ENCODE measurements at regions not wholly inside any gene's neighbourhood (a gene's known extent, or its start where the extent isn't known, plus 50 kb on each side); places are given as distances from the start of the nearest gene placed in this dataset.

GRCh38 chr21:40952551-40953323, 105.8 kb upstream of the DSCAM start:
- Histone ChIP-seq H3K9me3 (no peaks in the 10 kb centered on the region), H3K27me3 (no peaks in the 10 kb centered on the region), H3K27ac (no peak overlapping the region), H3K4me3 (no peak overlapping the region), H3K36me3 (no peaks in the 10 kb centered on the region), H3K4me1 (no peaks in the 10 kb centered on the region)
- intact Hi-C loops (cut with DNase I; ENCODE audit: low total_unique reads) = no loop called here
- WGBS, 5 donors = 81 to 88% (median 87%) methylated on average over 6 of the region's 6 CpGs
- no peak for DNase-seq
- TF ChIP-seq POLR2A (IDR thresholded peaks at IDR 0.05) = no peak
- TF ChIP-seq EP300 (IDR thresholded peaks at IDR 0.05) = no peak
- no peak for TF ChIP-seq POLR2AphosphoS5 (IDR thresholded peaks at IDR 0.05)
- no peak for TF ChIP-seq CTCF (IDR thresholded peaks at IDR 0.05)

GRCh38 chr21:40964691-40965090, 117.7 kb upstream of the DSCAM start:
- Histone ChIP-seq H3K27me3 (no peaks in the 10 kb centered on the region), H3K4me3 (no peak overlapping the region), H3K9me3 (no peaks in the 10 kb centered on the region), H3K27ac (no peak overlapping the region), H3K36me3 (no peaks in the 10 kb centered on the region), H3K4me1 (no peaks in the 10 kb centered on the region)
- TF ChIP-seq CTCF (IDR thresholded peaks at IDR 0.05) (no peak), POLR2AphosphoS5 (IDR thresholded peaks at IDR 0.05) (no peak), POLR2A (IDR thresholded peaks at IDR 0.05) (no peak), EP300 (IDR thresholded peaks at IDR 0.05) (no peak)
- DNase-seq = no peak
- intact Hi-C loops (cut with DNase I; ENCODE audit: low total_unique reads) = no loop called here
- WGBS, 5 donors = 63 to 70% (median 67%) methylated on average over 2 of the region's 2 CpGs

- Histone ChIP-seq H3K4me3 (no peak overlapping the region), H3K4me1 (no peaks in the 10 kb centered on the region), H3K27me3 (no peaks in the 10 kb centered on the region), H3K27ac (no peak overlapping the region), H3K9me3 (no peaks in the 10 kb centered on the region), H3K36me3 (no peaks in the 10 kb centered on the region)
- no peak for TF ChIP-seq CTCF (IDR thresholded peaks at IDR 0.05)
- no peak for TF ChIP-seq EP300 (IDR thresholded peaks at IDR 0.05)
- TF ChIP-seq POLR2A (IDR thresholded peaks at IDR 0.05) = no peak
- no peak for TF ChIP-seq POLR2AphosphoS5 (IDR thresholded peaks at IDR 0.05)
- WGBS, 5 donors = 50 to 81% (median 62%) methylated on average over 3 of the region's 3 CpGs
- DNase-seq = no peak
- intact Hi-C loops (cut with DNase I; ENCODE audit: low total_unique reads) = no loop called here
These were observed 120.8 kb upstream of the DSCAM start for GRCh38 chr21:40967771-40968170.

GRCh38 chr21:40972151-40972550, 125.2 kb upstream of the DSCAM start:
- no peaks in the 10 kb centered on the region for H3K36me3 ChIP-seq
- no peaks in the 10 kb centered on the region for H3K27me3 ChIP-seq
- no peak overlapping the region for H3K27ac ChIP-seq
- intact Hi-C loops (cut with DNase I; ENCODE audit: low total_unique reads) = no loop called here
- 57 to 75% (median 71%) methylated on average over 2 of the region's 2 CpGs for WGBS, 5 donors
- DNase-seq = no peak
- H3K4me3 ChIP-seq = no peak overlapping the region
- peaks cover 0 to 10% (median 4%) of the 10 kb centered on the region in 4 donors for H3K9me3 ChIP-seq
- peaks cover 0 to 13% (median 4%) of the 10 kb centered on the region in 4 donors for H3K4me1 ChIP-seq
- TF ChIP-seq EP300 (IDR thresholded peaks at IDR 0.05) (no peak), POLR2A (IDR thresholded peaks at IDR 0.05) (no peak), POLR2AphosphoS5 (IDR thresholded peaks at IDR 0.05) (no peak), CTCF (IDR thresholded peaks at IDR 0.05) (no peak)
